ENCODE measurements at regions not wholly inside any gene's neighbourhood (a gene's known extent, or its start where the extent isn't known, plus 50 kb on each side); places are given as distances from the start of the nearest gene placed in this dataset.

- no peaks in the 10 kb centered on the region for H3K79me2 ChIP-seq (ENCODE audit: control insufficient read depth, insufficient read depth, low read length, poor library complexity)
- DNase-seq, result no peak
- no peak overlapping the region for H3K14ac ChIP-seq (ENCODE audit: low read length)
- no peak overlapping the region for H2BK120ac ChIP-seq (ENCODE audit: insufficient read depth, low read length, poor library complexity)
- no peaks in the 10 kb centered on the region for H3K79me1 ChIP-seq (ENCODE audit: low read length)
- no peak overlapping the region for H3K9ac ChIP-seq (ENCODE audit: low read length)
- no peak overlapping the region for H4K12ac ChIP-seq (ENCODE audit: low read depth, low read length)
- no peak overlapping the region for H3K18ac ChIP-seq (ENCODE audit: low read length)
- H3K4me3 ChIP-seq (ENCODE audit: low read depth, low read length), result no peak overlapping the region
- no peaks in the 10 kb centered on the region for H3K27me3 ChIP-seq (ENCODE audit: insufficient read depth, low read length)
- H3K4ac ChIP-seq (ENCODE audit: low read depth, low read length), result no peak overlapping the region
- no peak overlapping the region for H3K23ac ChIP-seq (ENCODE audit: low read length)
- no peak overlapping the region for H3K27ac ChIP-seq (ENCODE audit: low read depth, low read length)
- H2BK12ac ChIP-seq (ENCODE audit: low read length), result no peak overlapping the region
- H4K91ac ChIP-seq (ENCODE audit: low read depth, low read length), result no peak overlapping the region
- H3K4me2 ChIP-seq (ENCODE audit: low read length), result no peak overlapping the region
- no peaks in the 10 kb centered on the region for H3K36me3 ChIP-seq (ENCODE audit: control insufficient read depth in 1 of 2, insufficient read depth in 2 of 2, low read length in 2 of 2)
- H3K9me3 ChIP-seq (ENCODE audit: insufficient read depth, low read depth, low read length), result no peaks in the 10 kb centered on the region
- no peak overlapping the region for H4K8ac ChIP-seq (ENCODE audit: low read depth, low read length)
- no peak overlapping the region for H2BK5ac ChIP-seq (ENCODE audit: low read depth, low read length, poor library complexity)
- no peak overlapping the region for H2AK5ac ChIP-seq (ENCODE audit: low read length)
- H2AFZ ChIP-seq (ENCODE audit: insufficient read depth, low read length, poor library complexity), result no peak overlapping the region
- WGBS (ENCODE audit: extremely low coverage, insufficient coverage, insufficient read length), result no CpG with 5 or more reads among the region's 9 CpGs
- no peaks in the 10 kb centered on the region for H3K4me1 ChIP-seq (ENCODE audit: control insufficient read depth in 1 of 2, insufficient read depth in 2 of 2, low read length in 2 of 2)
These were observed 343.7 kb downstream of the DMRTA1 start for GRCh38 chr9:22790329-22790728.

GRCh38 chr9:22808876-22809275, 362.3 kb downstream of the DMRTA1 start:
- no peak overlapping the region for H3K14ac ChIP-seq (ENCODE audit: low read length)
- H4K91ac ChIP-seq (ENCODE audit: low read depth, low read length), result no peak overlapping the region
- H3K23ac ChIP-seq (ENCODE audit: low read length), result no peak overlapping the region
- no peak overlapping the region for H3K4ac ChIP-seq (ENCODE audit: low read depth, low read length)
- H3K27me3 ChIP-seq (ENCODE audit: insufficient read depth, low read length), result no peaks in the 10 kb centered on the region
- no peak for DNase-seq
- no peak overlapping the region for H3K9ac ChIP-seq (ENCODE audit: low read length)
- WGBS (ENCODE audit: extremely low coverage, insufficient coverage, insufficient read length), result no CpG with 5 or more reads among the region's 1 CpG
- no peak overlapping the region for H2BK120ac ChIP-seq (ENCODE audit: insufficient read depth, low read length, poor library complexity)
- no peaks in the 10 kb centered on the region for H3K36me3 ChIP-seq (ENCODE audit: control insufficient read depth in 1 of 2, insufficient read depth in 2 of 2, low read length in 2 of 2)
- no peaks in the 10 kb centered on the region for H3K79me2 ChIP-seq (ENCODE audit: control insufficient read depth, insufficient read depth, low read length, poor library complexity)
- H3K4me1 ChIP-seq (ENCODE audit: control insufficient read depth in 1 of 2, insufficient read depth in 2 of 2, low read length in 2 of 2), result no peaks in the 10 kb centered on the region
- no peaks in the 10 kb centered on the region for H3K79me1 ChIP-seq (ENCODE audit: low read length)
- no peak overlapping the region for H3K27ac ChIP-seq (ENCODE audit: low read depth, low read length)
- H3K4me3 ChIP-seq (ENCODE audit: low read depth, low read length), result no peak overlapping the region
- H3K4me2 ChIP-seq (ENCODE audit: low read length), result no peak overlapping the region
- no peak overlapping the region for H2AK5ac ChIP-seq (ENCODE audit: low read length)
- H3K18ac ChIP-seq (ENCODE audit: low read length), result no peak overlapping the region
- peaks cover 2% of the 10 kb centered on the region for H3K9me3 ChIP-seq (ENCODE audit: insufficient read depth, low read depth, low read length)
- H2AFZ ChIP-seq (ENCODE audit: insufficient read depth, low read length, poor library complexity), result no peak overlapping the region
- H2BK5ac ChIP-seq (ENCODE audit: low read depth, low read length, poor library complexity), result no peak overlapping the region
- no peak overlapping the region for H4K12ac ChIP-seq (ENCODE audit: low read depth, low read length)
- no peak overlapping the region for H4K8ac ChIP-seq (ENCODE audit: low read depth, low read length)
- no peak overlapping the region for H2BK12ac ChIP-seq (ENCODE audit: low read length)

GRCh38 chr9:22809371-22809770, 362.7 kb downstream of the DMRTA1 start:
- H3K9ac ChIP-seq (ENCODE audit: low read length), result no peak overlapping the region
- H3K79me2 ChIP-seq (ENCODE audit: control insufficient read depth, insufficient read depth, low read length, poor library complexity), result no peaks in the 10 kb centered on the region
- no peak overlapping the region for H4K91ac ChIP-seq (ENCODE audit: low read depth, low read length)
- no peak overlapping the region for H3K23ac ChIP-seq (ENCODE audit: low read length)
- DNase-seq, result no peak
- H3K4ac ChIP-seq (ENCODE audit: low read depth, low read length), result no peak overlapping the region
- H3K18ac ChIP-seq (ENCODE audit: low read length), result no peak overlapping the region
- no peak overlapping the region for H2BK120ac ChIP-seq (ENCODE audit: insufficient read depth, low read length, poor library complexity)
- H3K36me3 ChIP-seq (ENCODE audit: control insufficient read depth in 1 of 2, insufficient read depth in 2 of 2, low read length in 2 of 2), result no peaks in the 10 kb centered on the region
- H3K4me3 ChIP-seq (ENCODE audit: low read depth, low read length), result no peak overlapping the region
- no peak overlapping the region for H4K12ac ChIP-seq (ENCODE audit: low read depth, low read length)
- H3K9me3 ChIP-seq (ENCODE audit: insufficient read depth, low read depth, low read length), result no peaks in the 10 kb centered on the region
- H4K8ac ChIP-seq (ENCODE audit: low read depth, low read length), result no peak overlapping the region
- no peak overlapping the region for H3K14ac ChIP-seq (ENCODE audit: low read length)
- no peak overlapping the region for H2BK5ac ChIP-seq (ENCODE audit: low read depth, low read length, poor library complexity)
- no peak overlapping the region for H2AK5ac ChIP-seq (ENCODE audit: low read length)
- WGBS (ENCODE audit: extremely low coverage, insufficient coverage, insufficient read length), result no CpG with 5 or more reads among the region's 2 CpGs
- H3K79me1 ChIP-seq (ENCODE audit: low read length), result no peaks in the 10 kb centered on the region
- H3K4me1 ChIP-seq (ENCODE audit: control insufficient read depth in 1 of 2, insufficient read depth in 2 of 2, low read length in 2 of 2), result no peaks in the 10 kb centered on the region
- no peak overlapping the region for H2AFZ ChIP-seq (ENCODE audit: insufficient read depth, low read length, poor library complexity)
- H2BK12ac ChIP-seq (ENCODE audit: low read length), result no peak overlapping the region
- H3K4me2 ChIP-seq (ENCODE audit: low read length), result no peak overlapping the region
- H3K27ac ChIP-seq (ENCODE audit: low read depth, low read length), result no peak overlapping the region
- H3K27me3 ChIP-seq (ENCODE audit: insufficient read depth, low read length), result no peaks in the 10 kb centered on the region

GRCh38 chr9:22813529-22813928, 366.9 kb downstream of the DMRTA1 start:
- peaks cover 2 to 6% of the 10 kb centered on the region in 2 experiments for H3K4me1 ChIP-seq (ENCODE audit: control insufficient read depth in 1 of 2, insufficient read depth in 2 of 2, low read length in 2 of 2)
- no peak overlapping the region for H3K14ac ChIP-seq (ENCODE audit: low read length)
- WGBS (ENCODE audit: extremely low coverage, insufficient coverage, insufficient read length), result no CpG with 5 or more reads among the region's 2 CpGs
- H3K9me3 ChIP-seq (ENCODE audit: insufficient read depth, low read depth, low read length), result no peaks in the 10 kb centered on the region
- H3K79me1 ChIP-seq (ENCODE audit: low read length), result no peaks in the 10 kb centered on the region
- DNase-seq, result peak in 1 of 2 donors; percentile 7
- no peak overlapping the region for H3K9ac ChIP-seq (ENCODE audit: low read length)
- no peaks in the 10 kb centered on the region for H3K36me3 ChIP-seq (ENCODE audit: control insufficient read depth in 1 of 2, insufficient read depth in 2 of 2, low read length in 2 of 2)
- H4K12ac ChIP-seq (ENCODE audit: low read depth, low read length), result no peak overlapping the region
- H3K4me2 ChIP-seq (ENCODE audit: low read length), result no peak overlapping the region
- H4K91ac ChIP-seq (ENCODE audit: low read depth, low read length), result no peak overlapping the region
- H2AFZ ChIP-seq (ENCODE audit: insufficient read depth, low read length, poor library complexity), result no peak overlapping the region
- H3K4me3 ChIP-seq (ENCODE audit: low read depth, low read length), result no peak overlapping the region
- H3K79me2 ChIP-seq (ENCODE audit: control insufficient read depth, insufficient read depth, low read length, poor library complexity), result no peaks in the 10 kb centered on the region
- H3K18ac ChIP-seq (ENCODE audit: low read length), result no peak overlapping the region
- H2BK5ac ChIP-seq (ENCODE audit: low read depth, low read length, poor library complexity), result no peak overlapping the region
- H2BK12ac ChIP-seq (ENCODE audit: low read length), result no peak overlapping the region
- no peak overlapping the region for H2BK120ac ChIP-seq (ENCODE audit: insufficient read depth, low read length, poor library complexity)
- H3K27ac ChIP-seq (ENCODE audit: low read depth, low read length), result no peak overlapping the region
- H3K4ac ChIP-seq (ENCODE audit: low read depth, low read length), result no peak overlapping the region
- no peak overlapping the region for H2AK5ac ChIP-seq (ENCODE audit: low read length)
- no peak overlapping the region for H3K23ac ChIP-seq (ENCODE audit: low read length)
- no peaks in the 10 kb centered on the region for H3K27me3 ChIP-seq (ENCODE audit: insufficient read depth, low read length)
- no peak overlapping the region for H4K8ac ChIP-seq (ENCODE audit: low read depth, low read length)
